Motor neuron (in vitro differentiated cells): ENCODE measurements at regions not wholly inside any gene's neighbourhood (a gene's known extent, or its start where the extent isn't known, plus 50 kb on each side); places are given as distances from the start of the nearest gene placed in this dataset.
A peak's percentile ranks its signal among the peaks of the same experiment; 100 is the strongest.
"Not testable (repeated sequence)": the region's sequence is repeated elsewhere in the genome, so short reads cannot be mapped to it uniquely, and the experiment has no call there.

Experiments used
- ATAC-seq, 8 experiments: fragments of 200-7000 bp; cut with Tn5 transposase; replicated peaks in 6 of 8; 2 replicates each; pipeline ENCODE4 v1.8.0; 2021; ENCODE audit warnings: mild to moderate bottlenecking in 8 of 8, moderate library complexity in 8 of 8
- H3K27ac ChIP-seq, 2 donors: fragments of 250-450 bp; sonication (Bioruptor Pico); 2 replicates each; pipeline ENCODE4 v1.9.0; 2021; ENCODE audit warnings: antibody characterized with exemption in 2 of 2, mild to moderate bottlenecking in 2 of 2, moderate library complexity in 1 of 2
- H3K4me1 ChIP-seq, 2 donors: fragments of 250-450 bp; sonication (Bioruptor Pico); replicated peaks in 1 of 2; 2 replicates each; pipeline ENCODE4 v1.6.1; 2021; ENCODE audit warnings: antibody characterized with exemption in 2 of 2, mild to moderate bottlenecking in 2 of 2, moderate library complexity in 1 of 2
- H3K4me3 ChIP-seq, 5 donors: fragments of 250-450 bp; sonication (Bioruptor Pico); 2 replicates each; pipeline ENCODE4 v1.9.0; 2021; ENCODE audit warnings: antibody characterized with exemption in 5 of 5, mild to moderate bottlenecking in 5 of 5, moderate library complexity in 4 of 5
- WGBS, 10 experiments: fragments of 450-650 bp; shearing (Covaris generic); methylation state at CpG; one replicate each; pipeline ENCODE4 v1.0.0; 2022; 5-methylcytosine and 5-hydroxymethylcytosine counted together
- in situ Hi-C, 9 experiments: fragments of 400-800 bp; cut with MboI; loops; one replicate each; pipeline ENCODE4 v1.15.0; 2021; ENCODE audit warnings: low sequenced_read_pairs in 9 of 9, low pct_unique_long_range_greater_than_20kb in 2 of 9; ENCODE audit not compliant: unreplicated experiment in 9 of 9

DNA sequence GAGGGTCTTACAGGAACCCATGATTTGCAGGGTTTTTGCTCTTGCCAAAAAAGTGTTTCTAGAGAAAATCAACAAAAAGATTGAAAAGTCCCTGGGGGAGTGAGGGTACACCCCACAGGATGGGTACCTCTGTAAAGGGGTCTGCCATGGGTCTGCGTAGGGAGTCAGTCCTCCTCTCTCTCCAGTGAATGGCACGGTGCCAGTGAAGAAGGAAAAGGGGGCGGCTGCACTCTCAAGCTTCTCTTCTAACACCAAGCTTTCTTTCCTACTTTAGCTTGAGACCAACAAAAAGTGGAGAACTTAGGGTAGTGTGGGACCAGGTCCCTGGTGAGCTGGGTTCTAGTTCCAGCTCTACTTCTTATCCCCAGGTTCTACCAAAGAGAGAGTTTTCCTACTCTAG lies 87.4 kb downstream of the GLUL start:
- H3K4me1 ChIP-seq: peaks cover 12 to 19% of the 10 kb centered on the region in 2 donors
- H3K27ac ChIP-seq: no peak overlapping the region
- WGBS, 10 experiments: 50 to 100% (median 84%) methylated on average over 1 to 3 of the region's 3 CpGs; no CpG with 5 or more reads in 4 of the 10 experiments
- in situ Hi-C loops: no loop called here
- H3K4me3 ChIP-seq: no peak overlapping the region
- ATAC-seq: no peak

DNA sequence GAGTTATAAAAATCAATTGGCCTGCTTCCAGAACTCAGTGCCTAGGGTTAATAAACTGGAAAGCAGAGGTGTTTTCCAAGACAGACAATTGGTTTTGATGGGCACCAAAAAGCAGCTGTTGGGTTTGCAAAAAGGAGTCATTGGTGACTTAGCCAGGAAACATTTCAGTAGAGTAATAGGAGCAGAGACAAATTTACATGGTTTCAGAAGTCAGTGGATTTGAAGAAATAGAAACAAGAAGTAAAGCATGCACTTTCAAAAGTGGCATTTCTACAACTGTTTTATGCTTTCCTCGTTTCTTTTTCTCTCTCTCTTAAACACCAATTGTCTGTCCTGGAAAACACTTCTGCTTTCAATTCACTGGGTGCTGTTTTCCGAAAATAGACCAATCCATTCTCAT lies 87.8 kb downstream of the GLUL start:
- no peak for ATAC-seq
- H3K4me1 ChIP-seq: peaks cover 12 to 19% of the 10 kb centered on the region in 2 donors
- H3K4me3 ChIP-seq: no peak overlapping the region
- no peak overlapping the region for H3K27ac ChIP-seq
- in situ Hi-C loops: no loop called here
- WGBS, 10 experiments: 0 to 87% (median 56%) methylated on average over 1 to 2 of the region's 2 CpGs; no CpG with 5 or more reads in 1 of the 10 experiments

DNA sequence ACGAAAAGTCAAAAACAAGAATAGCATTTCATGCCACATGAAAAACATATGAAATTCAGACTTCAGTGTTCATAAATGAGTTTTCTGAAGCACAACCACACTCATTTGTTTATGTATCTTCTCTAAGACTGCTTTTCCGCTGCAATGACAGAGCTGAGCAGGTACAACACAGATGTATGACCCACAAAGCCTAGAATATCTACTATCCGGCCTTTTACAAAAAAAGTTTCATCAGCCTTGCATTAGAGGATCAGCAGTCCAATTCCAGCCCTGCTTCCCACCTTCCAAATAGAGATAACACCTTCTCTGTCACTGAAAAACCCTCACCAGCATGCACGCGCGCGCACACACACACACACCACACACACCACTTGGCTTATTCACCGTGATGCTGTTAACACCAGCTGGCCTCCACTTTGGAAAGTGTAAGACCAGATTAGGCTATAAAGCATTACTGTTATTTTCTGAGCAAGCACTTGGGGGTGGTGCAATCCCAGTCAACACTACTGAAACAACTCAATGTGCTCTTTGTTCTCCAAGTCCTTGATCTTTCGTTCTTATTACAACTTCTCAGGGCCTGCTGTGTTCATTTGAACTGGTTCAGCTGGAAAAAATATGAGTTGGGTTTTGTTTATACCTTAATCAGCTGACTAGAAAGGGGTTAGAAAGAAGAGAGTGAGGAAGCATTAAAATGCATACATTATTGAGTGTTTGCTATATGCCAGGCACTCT lies 90.0 kb downstream of the GLUL start:
- peaks cover 12 to 19% of the 10 kb centered on the region in 2 donors for H3K4me1 ChIP-seq
- WGBS, 10 experiments: 50 to 83% (median 62%) methylated on average over 1 to 9 of the region's 9 CpGs; no CpG with 5 or more reads in 1 of the 10 experiments
- H3K27ac ChIP-seq: no peak overlapping the region
- ATAC-seq: peak in 7 of 8 experiments; percentile 29 to 83 (median 55)
- in situ Hi-C loops: no loop called here
- no peak overlapping the region for H3K4me3 ChIP-seq

DNA sequence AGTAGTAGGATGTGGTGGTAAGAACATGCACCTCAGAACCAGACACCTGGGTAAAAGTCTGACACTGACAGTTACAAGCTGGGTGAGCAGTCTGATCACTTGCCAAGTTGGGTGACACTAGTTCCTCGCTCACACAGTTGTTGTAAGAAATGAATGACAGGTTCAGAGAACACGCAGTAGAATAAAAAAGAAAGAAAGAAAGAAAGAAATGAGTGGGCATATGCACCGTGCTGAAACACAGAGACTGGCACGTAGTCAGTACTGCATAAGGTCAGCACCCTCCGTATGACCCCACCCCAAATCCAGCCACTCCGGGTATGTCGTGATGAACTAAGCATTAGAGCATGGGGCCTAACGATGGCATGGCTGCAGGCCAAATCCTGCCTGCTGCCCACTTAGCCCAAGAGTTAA lies 90.6 kb downstream of the GLUL start:
- Histone ChIP-seq H3K4me3 (no peak overlapping the region), H3K27ac (no peak overlapping the region), H3K4me1 (peaks cover 12 to 19% of the 10 kb centered on the region in 2 donors)
- WGBS, 10 experiments: 20 to 100% (median 78%) methylated on average over 1 to 8 of the region's 8 CpGs; no CpG with 5 or more reads in 2 of the 10 experiments
- in situ Hi-C loops: no loop called here
- no peak for ATAC-seq

DNA sequence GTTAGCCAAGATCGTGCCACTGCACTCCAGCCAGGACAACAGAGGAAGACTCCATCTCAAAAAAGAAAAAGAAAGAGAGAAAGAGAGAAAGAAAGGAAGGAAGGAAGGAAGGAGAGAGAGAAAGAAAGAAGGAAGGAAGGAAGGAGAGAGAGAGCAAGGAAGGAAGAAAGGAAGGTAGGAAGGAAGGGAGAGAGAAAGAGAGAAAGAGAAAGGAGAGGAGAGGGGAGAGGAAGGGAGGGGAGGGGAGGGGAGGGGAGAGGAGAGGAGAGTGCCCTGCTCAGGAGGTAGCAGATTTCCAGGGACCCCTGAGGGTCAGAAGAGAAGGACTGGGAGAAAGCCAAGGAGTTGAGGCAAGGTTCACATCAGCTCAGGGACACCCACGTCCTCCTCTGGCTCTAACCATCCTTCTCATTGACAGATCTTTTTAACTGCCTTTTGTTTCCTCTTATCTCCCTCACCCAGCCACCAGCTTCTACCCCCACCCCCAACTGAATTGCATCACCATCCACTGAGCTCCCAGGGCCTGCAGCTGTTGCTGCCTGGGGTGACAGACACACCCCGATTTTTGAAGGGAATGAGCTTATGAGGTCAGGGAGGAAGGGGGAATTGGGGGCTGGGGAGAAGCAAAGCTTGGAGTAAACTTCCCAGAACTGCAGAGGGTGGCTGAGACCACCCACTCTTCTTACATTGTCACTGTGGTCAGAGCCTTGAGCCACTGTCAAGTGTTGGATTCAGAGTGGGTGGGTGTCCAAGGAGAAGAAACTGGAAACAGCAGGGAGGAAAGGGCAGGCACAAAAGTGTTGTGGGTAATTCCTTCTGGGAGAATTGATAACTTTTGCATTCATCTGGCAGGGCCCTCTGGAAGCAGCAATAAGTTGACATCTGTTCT lies 91.6 kb downstream of the GLUL start:
- H3K4me3 ChIP-seq: no peak overlapping the region
- ATAC-seq: peak; percentile 78 to 97 (median 89)
- WGBS, 10 experiments: 20 to 100% (median 38%) methylated on average over 1 to 3 of the region's 3 CpGs; no CpG with 5 or more reads in 3 of the 10 experiments
- in situ Hi-C loops: no loop called here
- peaks cover 12 to 19% of the 10 kb centered on the region in 2 donors for H3K4me1 ChIP-seq
- H3K27ac ChIP-seq: peak overlapping the region; percentile 31 to 65

DNA sequence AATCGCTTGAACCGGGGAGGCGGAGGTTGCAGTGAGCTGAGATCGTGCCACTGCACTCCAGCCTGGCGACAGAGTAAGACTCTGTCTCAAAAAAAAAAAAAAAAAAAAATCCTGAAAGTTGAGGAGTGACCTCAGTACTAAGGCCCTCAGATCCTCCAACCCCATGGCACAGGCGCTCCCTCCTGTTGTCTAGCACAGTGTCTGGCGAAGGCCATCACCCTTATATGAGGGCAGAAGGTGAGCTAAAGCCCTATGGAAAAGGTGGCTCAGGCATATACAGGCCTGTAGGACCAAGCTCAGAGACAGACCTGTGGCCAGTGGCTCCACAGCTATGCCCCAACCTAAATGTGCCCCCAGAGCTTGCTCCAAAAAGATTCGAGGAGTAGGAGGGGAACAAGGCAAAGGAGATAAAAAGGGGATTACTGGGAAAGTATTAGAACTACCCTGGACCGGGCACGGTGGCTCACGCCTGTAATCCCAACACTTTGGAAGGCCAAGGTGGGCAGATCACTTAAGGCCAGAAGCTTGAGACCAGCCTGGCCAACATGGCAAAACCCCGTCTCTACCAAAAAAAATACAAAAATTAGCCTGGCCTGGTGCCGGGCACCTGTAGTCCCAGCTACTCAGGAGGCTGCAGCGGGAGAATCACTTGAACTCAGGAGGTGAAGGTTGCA lies 92.4 kb downstream of the GLUL start:
- in situ Hi-C loops, ATAC-seq, H3K27ac ChIP-seq, H3K4me3 ChIP-seq: not testable (repeated sequence)
- WGBS, 10 experiments: 51 to 95% (median 91%) methylated on average over 2 to 14 of the region's 14 CpGs
- peaks cover 12 to 19% of the 10 kb centered on the region in 2 donors for H3K4me1 ChIP-seq

DNA sequence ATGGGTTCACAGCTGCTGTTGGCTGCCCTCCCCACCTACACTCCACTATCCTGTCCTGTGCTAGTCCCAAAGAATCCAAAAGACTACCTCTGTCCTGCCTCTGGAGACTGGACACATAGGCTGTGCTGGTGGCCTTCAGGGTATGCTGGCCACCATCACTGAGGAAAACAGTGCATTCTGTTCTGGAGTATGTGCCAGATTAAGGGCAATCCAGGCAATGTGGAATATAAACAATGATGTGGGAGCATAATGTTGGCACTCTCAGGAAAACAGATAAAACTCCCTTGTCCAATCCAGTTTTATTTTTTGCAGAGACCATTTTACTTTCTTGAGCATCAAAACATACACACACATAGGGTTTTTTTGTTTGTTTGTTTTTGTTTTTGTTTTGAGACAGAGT lies 94.3 kb downstream of the GLUL start:
- ATAC-seq: no peak
- H3K27ac ChIP-seq: no peak overlapping the region
- in situ Hi-C loops: no loop called here
- no peak overlapping the region for H3K4me3 ChIP-seq
- peaks cover 12 to 19% of the 10 kb centered on the region in 2 donors for H3K4me1 ChIP-seq

DNA sequence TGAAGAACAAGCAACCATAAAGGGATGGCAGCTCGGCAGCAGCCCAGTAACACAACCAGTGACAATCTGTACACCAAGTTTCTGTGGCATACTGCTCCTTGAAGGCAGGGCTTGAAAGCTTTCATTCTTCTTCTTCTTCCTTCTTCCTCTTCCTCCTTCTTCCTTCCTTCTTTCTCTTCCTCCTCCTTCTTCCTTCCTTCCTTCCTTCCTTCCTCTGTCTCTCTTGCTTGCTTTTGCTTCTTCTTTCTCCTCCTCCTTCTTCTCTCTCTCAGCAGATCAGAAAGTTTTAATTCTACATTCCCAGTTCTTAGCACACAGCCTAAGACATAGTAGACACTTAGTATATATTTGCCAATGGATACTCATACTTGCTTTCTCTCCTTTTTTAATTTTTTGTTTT lies 95.9 kb downstream of the GLUL start:
- no peak overlapping the region for H3K4me3 ChIP-seq
- no peak overlapping the region for H3K27ac ChIP-seq
- in situ Hi-C loops: no loop called here
- WGBS, 10 experiments: 11 to 86% (median 67%) methylated on average over 1 of the region's 1 CpG; no CpG with 5 or more reads in 3 of the 10 experiments
- ATAC-seq: no peak
- H3K4me1 ChIP-seq: peaks cover 9 to 16% of the 10 kb centered on the region in 2 donors

DNA sequence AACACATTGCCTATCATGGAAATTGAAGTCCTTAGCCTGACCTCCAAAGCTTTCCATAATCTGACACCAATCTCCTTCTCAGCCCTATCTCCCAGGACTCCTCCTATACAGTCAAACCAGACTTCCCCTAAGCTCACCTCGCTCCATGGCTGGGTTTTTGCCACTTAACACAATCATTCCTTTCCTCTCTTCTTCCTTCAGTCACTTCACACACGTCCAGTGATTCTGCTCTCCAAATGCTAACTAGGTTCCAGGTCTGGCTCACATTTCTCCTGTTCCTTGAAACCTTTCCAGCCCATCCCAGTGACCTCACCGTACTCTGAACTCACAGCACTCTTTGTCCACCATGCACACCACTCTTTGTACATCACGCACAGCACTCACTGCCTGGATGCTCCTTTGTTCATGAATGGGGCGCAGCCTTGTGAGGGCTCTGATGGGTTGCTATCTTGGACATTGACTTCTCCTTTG lies 98.4 kb downstream of the GLUL start:
- H3K4me3 ChIP-seq: no peak overlapping the region
- WGBS, 10 experiments: 30 to 100% (median 82%) methylated on average over 1 to 5 of the region's 5 CpGs; no CpG with 5 or more reads in 1 of the 10 experiments

DNA sequence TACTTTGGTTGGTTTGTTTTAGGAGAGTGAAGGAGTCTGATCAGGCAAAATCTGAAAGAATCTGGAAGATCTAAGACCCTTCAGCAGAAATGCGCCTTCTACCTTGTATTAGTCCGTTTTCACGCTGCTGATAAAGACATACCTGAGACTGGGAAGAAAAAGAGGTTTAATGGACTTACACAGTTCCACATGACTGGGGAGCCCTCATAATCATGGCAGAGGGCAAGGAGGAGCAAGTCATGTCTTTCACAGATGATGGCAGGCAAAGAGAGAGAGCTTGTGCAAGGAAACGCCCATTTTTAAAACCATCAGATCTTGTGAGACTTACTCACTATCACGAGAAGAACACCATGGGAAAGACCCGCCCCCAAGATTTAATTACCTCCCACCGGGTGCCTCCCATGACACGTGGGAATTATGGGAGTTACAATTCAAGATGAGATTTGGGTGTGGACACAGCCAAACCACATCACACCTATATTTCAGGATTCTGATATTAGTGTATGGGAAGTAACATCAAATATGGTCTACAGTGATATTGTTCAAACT lies 99.3 kb downstream of the GLUL start:
- no peak overlapping the region for H3K27ac ChIP-seq
- peaks cover 12 to 14% of the 10 kb centered on the region in 2 donors for H3K4me1 ChIP-seq
- in situ Hi-C loops: no loop called here
- no peak overlapping the region for H3K4me3 ChIP-seq
- ATAC-seq: no peak
- 21 to 94% (median 76%) methylated on average over 2 to 8 of the region's 8 CpGs; no CpG with 5 or more reads in 2 of the 10 experiments for WGBS, 10 experiments

More for the DNA sequence above, 98.4 kb downstream of the GLUL start:
- no peak for ATAC-seq
- Histone ChIP-seq H3K4me1 (peaks cover 12 to 14% of the 10 kb centered on the region in 2 donors), H3K27ac (no peak overlapping the region)
- in situ Hi-C loops: no loop called here

DNA sequence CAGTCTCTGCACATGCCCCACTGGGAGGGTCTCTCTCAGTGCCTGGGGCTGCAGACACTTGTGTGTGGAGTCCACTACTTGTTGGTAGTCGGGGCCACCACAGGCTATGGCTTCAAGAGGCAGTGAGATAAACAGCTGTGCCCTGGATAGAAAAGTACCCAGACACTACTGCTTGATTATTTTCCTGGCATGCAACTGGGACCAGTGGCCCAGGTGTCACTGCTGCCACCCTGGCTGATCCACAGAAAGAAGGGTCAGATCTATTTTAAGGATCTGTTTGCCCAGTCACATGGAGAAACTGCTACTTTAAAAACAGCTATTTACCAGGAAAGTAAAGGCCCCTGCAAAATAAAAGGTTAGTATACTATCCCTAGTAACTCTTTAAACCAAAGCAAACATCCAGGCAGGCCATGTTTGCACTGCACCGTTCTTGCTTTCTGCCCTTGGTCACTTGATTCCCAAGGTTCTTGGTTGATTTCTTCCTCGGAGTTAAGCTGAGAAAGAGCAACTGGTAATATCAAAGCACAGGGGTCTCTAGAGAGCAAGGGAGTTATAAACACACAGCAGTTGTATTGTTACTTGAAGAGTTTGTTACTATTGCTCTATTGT lies 99.9 kb downstream of the GLUL start:
- in situ Hi-C loops: no loop called here
- no peak overlapping the region for H3K4me3 ChIP-seq
- H3K4me1 ChIP-seq: peaks cover 12 to 14% of the 10 kb centered on the region in 2 donors
- no peak overlapping the region for H3K27ac ChIP-seq
- peak in 2 of 8 experiments; percentile 27 to 59 for ATAC-seq
- WGBS, 10 experiments: 50 to 100% (median 67%) methylated on average over 1 to 3 of the region's 3 CpGs; no CpG with 5 or more reads in 2 of the 10 experiments
